ENCODE measurements at regions not wholly inside any gene's neighbourhood (a gene's known extent, or its start where the extent isn't known, plus 50 kb on each side); places are given as distances from the start of the nearest gene placed in this dataset.

DNA sequence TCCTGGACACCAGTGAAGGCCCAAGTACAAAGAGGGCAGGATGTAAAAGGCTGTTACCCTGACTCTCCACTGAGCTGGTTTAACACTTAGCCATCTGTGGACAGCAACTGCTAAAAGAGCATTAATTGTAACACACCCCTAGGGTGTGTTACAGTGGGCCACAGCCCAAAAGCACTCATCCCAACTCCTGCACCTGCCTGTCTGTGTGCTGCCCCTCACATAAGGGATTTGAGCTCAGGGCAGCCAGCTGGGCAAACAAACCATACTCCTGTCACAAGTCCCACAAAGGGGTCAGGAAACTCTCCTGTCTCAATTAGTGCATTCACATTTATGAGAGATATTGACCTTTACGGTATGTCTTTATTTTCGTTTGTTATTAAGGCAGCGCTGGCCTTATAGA is 833.1 kb upstream of the NXPH2 start:
- TF ChIP-seq, protein P1, sequence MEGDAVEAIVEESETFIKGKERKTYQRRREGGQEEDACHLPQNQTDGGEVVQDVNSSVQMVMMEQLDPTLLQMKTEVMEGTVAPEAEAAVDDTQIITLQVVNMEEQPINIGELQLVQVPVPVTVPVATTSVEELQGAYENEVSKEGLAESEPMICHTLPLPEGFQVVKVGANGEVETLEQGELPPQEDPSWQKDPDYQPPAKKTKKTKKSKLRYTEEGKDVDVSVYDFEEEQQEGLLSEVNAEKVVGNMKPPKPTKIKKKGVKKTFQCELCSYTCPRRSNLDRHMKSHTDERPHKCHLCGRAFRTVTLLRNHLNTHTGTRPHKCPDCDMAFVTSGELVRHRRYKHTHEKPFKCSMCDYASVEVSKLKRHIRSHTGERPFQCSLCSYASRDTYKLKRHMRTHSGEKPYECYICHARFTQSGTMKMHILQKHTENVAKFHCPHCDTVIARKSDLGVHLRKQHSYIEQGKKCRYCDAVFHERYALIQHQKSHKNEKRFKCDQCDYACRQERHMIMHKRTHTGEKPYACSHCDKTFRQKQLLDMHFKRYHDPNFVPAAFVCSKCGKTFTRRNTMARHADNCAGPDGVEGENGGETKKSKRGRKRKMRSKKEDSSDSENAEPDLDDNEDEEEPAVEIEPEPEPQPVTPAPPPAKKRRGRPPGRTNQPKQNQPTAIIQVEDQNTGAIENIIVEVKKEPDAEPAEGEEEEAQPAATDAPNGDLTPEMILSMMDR (IDR thresholded peaks at IDR 0.05; ENCODE audit: borderline replicate concordance, extremely low read depth, low read length, poor library complexity, severe bottlenecking), result no peak
- no peak for TF ChIP-seq EZH2 (IDR thresholded peaks at IDR 0.05; ENCODE audit: borderline replicate concordance, low read depth, low read length, severe bottlenecking)

Data from DND-41 (cell line).